Activated CD8-positive, alpha-beta memory T cell treated with anti-CD3 and anti-CD28 coated beads, Interleukin-2, amount 10 ng/mL, durations not matched to agents 7 days and 5 days (primary cell): ENCODE measurements at regions not wholly inside any gene's neighbourhood (a gene's known extent, or its start where the extent isn't known, plus 50 kb on each side); places are given as distances from the start of the nearest gene placed in this dataset.

Source experiments
- ATAC-seq: fragments of 150-1000 bp; cut with Tn5 transposase; one replicate; pipeline ENCODE4 v1.10.0; 2021; ENCODE audit warnings: moderate library complexity
- CTCF ChIA-PET: fragments of 350-600 bp; sonication (Branson Sonifier 250); formaldehyde crosslinking; loops from one replicate; lab custom pipeline; 2021; ENCODE audit warnings: antibody characterized with exemption; lab: Charles Lee
- DNase-seq: peaks from one replicate; pipeline ENCODE4 v3.0.0-alpha.2; 2020
- H3K27ac Mint-ChIP-seq: one replicate; pipeline ENCODE4 v1.8.0; 2021; ENCODE audit warnings: mild to moderate bottlenecking, mixed read lengths
- H3K27me3 Mint-ChIP-seq: one replicate; pipeline ENCODE4 v1.8.0; 2021; ENCODE audit warnings: mixed read lengths
- H3K36me3 Mint-ChIP-seq: one replicate; pipeline ENCODE4 v1.8.0; 2021; ENCODE audit warnings: mild to moderate bottlenecking, mixed read lengths
- H3K4me1 Mint-ChIP-seq: one replicate; pipeline ENCODE4 v1.8.0; 2021; ENCODE audit warnings: mixed read lengths
- H3K4me3 Mint-ChIP-seq: one replicate; pipeline ENCODE4 v1.8.0; 2021; ENCODE audit warnings: mild to moderate bottlenecking, moderate library complexity, mixed read lengths
- H3K9me3 Mint-ChIP-seq: one replicate; pipeline ENCODE4 v1.8.0; 2022; ENCODE audit warnings: low read depth, mixed read lengths

GRCh38 chr2:186909095-186909494 lies 60.1 kb upstream of the ZSWIM2 start:
- H3K27ac Mint-ChIP-seq = no peak overlapping the region
- no peaks in the 10 kb centered on the region for H3K9me3 Mint-ChIP-seq
- H3K27me3 Mint-ChIP-seq = no peaks in the 10 kb centered on the region
- no peak overlapping the region for H3K4me3 Mint-ChIP-seq
- CTCF ChIA-PET = no interaction called here
- H3K4me1 Mint-ChIP-seq = no peaks in the 10 kb centered on the region
- no peak for DNase-seq
- no peak for ATAC-seq
- H3K36me3 Mint-ChIP-seq = no peaks in the 10 kb centered on the region

- H3K4me1 Mint-ChIP-seq = no peaks in the 10 kb centered on the region
- ATAC-seq (no peak), DNase-seq (no peak)
- no peak overlapping the region for H3K4me3 Mint-ChIP-seq
- no peaks in the 10 kb centered on the region for H3K9me3 Mint-ChIP-seq
- CTCF ChIA-PET = no interaction called here
- H3K27me3 Mint-ChIP-seq = no peaks in the 10 kb centered on the region
- no peak overlapping the region for H3K27ac Mint-ChIP-seq
- H3K36me3 Mint-ChIP-seq = no peaks in the 10 kb centered on the region
Measured at GRCh38 chr2:186907897-186908296, 58.9 kb upstream of the ZSWIM2 start.

- H3K36me3 Mint-ChIP-seq = no peaks in the 10 kb centered on the region
- no peak overlapping the region for H3K27ac Mint-ChIP-seq
- H3K9me3 Mint-ChIP-seq = peaks cover 3% of the 10 kb centered on the region
- no peak for DNase-seq
- no peak overlapping the region for H3K4me3 Mint-ChIP-seq
- CTCF ChIA-PET = no interaction called here
- H3K4me1 Mint-ChIP-seq = no peaks in the 10 kb centered on the region
- H3K27me3 Mint-ChIP-seq = no peaks in the 10 kb centered on the region
- no peak for ATAC-seq
Measured at GRCh38 chr2:186903216-186903615, 54.2 kb upstream of the ZSWIM2 start.
